Thymus (tissue), 11 donors: ENCODE measurements at regions not wholly inside any gene's neighbourhood (a gene's known extent, or its start where the extent isn't known, plus 50 kb on each side); places are given as distances from the start of the nearest gene placed in this dataset.
A peak's percentile ranks its signal among the peaks of the same experiment; 100 is the strongest.

Source experiments
- DNase-seq, 9 donors: peaks; one replicate each; pipeline ENCODE4 v3.0.0-alpha.2; 2013; ENCODE audit warnings: low spot score in 9 of 9, low read depth in 6 of 9, missing footprints in 1 of 9
- H3K27ac ChIP-seq, 2 donors: one replicate each; pipeline ENCODE4 v1.5.1; 2013; ENCODE audit warnings: control low read depth in 1 of 2, low read depth in 1 of 2, low read length in 1 of 2, mild to moderate bottlenecking in 1 of 2, moderate library complexity in 1 of 2
- H3K27me3 ChIP-seq, 2 donors: one replicate each; pipeline ENCODE4 v1.5.1; 2013; ENCODE audit warnings: low read length in 1 of 2; ENCODE audit not compliant: control insufficient read depth in 2 of 2, insufficient read depth in 1 of 2
- H3K36me3 ChIP-seq, 2 donors: one replicate each; pipeline ENCODE4 v1.5.1; 2013; ENCODE audit warnings: low read length in 1 of 2, mild to moderate bottlenecking in 1 of 2, moderate library complexity in 1 of 2; ENCODE audit not compliant: control insufficient read depth in 2 of 2, insufficient read depth in 2 of 2
- H3K4me1 ChIP-seq, 2 donors: one replicate each; pipeline ENCODE4 v1.5.1; 2013; ENCODE audit warnings: low read length in 2 of 2; ENCODE audit not compliant: control insufficient read depth in 2 of 2, insufficient read depth in 2 of 2
- H3K4me3 ChIP-seq, 2 donors: one replicate each; pipeline ENCODE4 v1.5.1; 2013; ENCODE audit warnings: low read length in 2 of 2, control low read depth in 1 of 2, mild to moderate bottlenecking in 1 of 2
- H3K9me3 ChIP-seq, 2 donors: one replicate each; pipeline ENCODE4 v1.5.1; 2013; ENCODE audit warnings: low read length in 1 of 2, mild to moderate bottlenecking in 1 of 2; ENCODE audit not compliant: control insufficient read depth in 2 of 2, insufficient read depth in 1 of 2
- WGBS: extraction: QIAGEN DNeasy Blood & Tissue Kit; methylation state at CpG from one replicate; pipeline ENCODE4 v1.1.7; 2013; 5-methylcytosine and 5-hydroxymethylcytosine counted together
- donor health status: healthy.

GRCh38 chr4:14835708-14836425 is 166.4 kb upstream of the CPEB2 start:
- Histone ChIP-seq H3K9me3 (peaks cover 0 to 4% of the 10 kb centered on the region in 2 donors), H3K27me3 (no peaks in the 10 kb centered on the region), H3K4me1 (no peaks in the 10 kb centered on the region), H3K27ac (no peak overlapping the region), H3K4me3 (no peak overlapping the region), H3K36me3 (no peaks in the 10 kb centered on the region)
- 97% methylated on average over 3 of the region's 3 CpGs for WGBS
- no peak for DNase-seq

- DNase-seq = no peak
- Histone ChIP-seq H3K27ac (no peak overlapping the region), H3K36me3 (no peaks in the 10 kb centered on the region), H3K9me3 (peaks cover 0 to 4% of the 10 kb centered on the region in 2 donors), H3K4me1 (no peaks in the 10 kb centered on the region), H3K27me3 (no peaks in the 10 kb centered on the region), H3K4me3 (no peak overlapping the region)
- WGBS = 97% methylated on average over 4 of the region's 4 CpGs
Observed at GRCh38 chr4:14837860-14838259, 164.4 kb upstream of the CPEB2 start.

GRCh38 chr4:14841801-14842768 is 160.2 kb upstream of the CPEB2 start:
- Histone ChIP-seq H3K4me3 (no peak overlapping the region), H3K27me3 (no peaks in the 10 kb centered on the region), H3K9me3 (peaks cover 0 to 4% of the 10 kb centered on the region in 2 donors), H3K36me3 (no peaks in the 10 kb centered on the region), H3K27ac (no peak overlapping the region), H3K4me1 (no peaks in the 10 kb centered on the region)
- no peak for DNase-seq
- WGBS = 96% methylated on average over 6 of the region's 6 CpGs

- WGBS = 96% methylated on average over 2 of the region's 2 CpGs
- H3K27me3 ChIP-seq = no peaks in the 10 kb centered on the region
- peaks cover 0 to 4% of the 10 kb centered on the region in 2 donors for H3K9me3 ChIP-seq
- H3K36me3 ChIP-seq = no peaks in the 10 kb centered on the region
- H3K4me1 ChIP-seq = no peaks in the 10 kb centered on the region
- DNase-seq = no peak
- H3K4me3 ChIP-seq = no peak overlapping the region
- H3K27ac ChIP-seq = no peak overlapping the region
Observed at GRCh38 chr4:14842964-14843630, 159.2 kb upstream of the CPEB2 start.

DNA sequence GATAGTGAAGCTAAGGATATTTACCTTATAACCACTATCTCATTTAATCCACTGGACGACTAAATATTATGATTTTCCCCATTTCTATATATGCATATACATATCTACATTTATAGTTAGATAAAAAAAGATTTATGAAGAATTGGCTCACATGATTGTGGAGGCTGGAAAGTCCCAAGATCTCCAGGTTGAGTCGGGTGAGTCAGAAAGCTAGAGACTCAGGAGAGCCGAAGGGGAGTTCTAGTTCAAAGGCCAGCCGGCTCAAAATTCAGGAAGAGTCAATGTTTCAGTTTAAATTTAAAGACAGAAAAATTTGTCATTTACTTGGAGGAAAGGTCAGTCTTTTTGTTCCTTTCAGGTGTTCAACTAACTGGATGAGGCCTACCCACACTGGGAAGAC is 158.2 kb upstream of the CPEB2 start:
- peak in 1 of 9 donors; percentile 6 for DNase-seq
- H3K27me3 ChIP-seq = no peaks in the 10 kb centered on the region
- H3K36me3 ChIP-seq = no peaks in the 10 kb centered on the region
- H3K4me1 ChIP-seq = no peaks in the 10 kb centered on the region
- H3K27ac ChIP-seq = peak overlapping the region in 1 of 2 donors; percentile 22
- no peak overlapping the region for H3K4me3 ChIP-seq
- H3K9me3 ChIP-seq = no peaks in the 10 kb centered on the region
- WGBS = 92% methylated on average over 4 of the region's 4 CpGs

DNA sequence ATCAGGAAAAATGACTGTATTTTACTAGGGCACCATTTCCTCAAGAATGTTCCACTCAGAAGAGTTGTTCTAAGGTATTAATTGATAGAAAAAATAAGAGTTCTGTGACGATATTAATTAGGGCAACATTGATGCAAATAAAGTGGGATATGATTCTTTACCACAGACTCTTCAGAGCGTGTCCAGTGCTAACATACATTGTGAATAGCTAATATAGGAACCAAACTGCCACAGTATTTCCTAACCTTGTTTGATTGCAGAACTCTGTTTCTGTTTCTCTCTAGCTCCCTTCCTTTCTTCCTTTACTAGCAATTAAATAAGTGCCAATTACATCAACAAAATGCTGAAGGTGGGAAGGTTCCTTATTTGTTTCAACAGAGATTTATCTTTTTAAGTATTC is 154.1 kb upstream of the CPEB2 start:
- Histone ChIP-seq H3K4me3 (no peak overlapping the region), H3K36me3 (no peaks in the 10 kb centered on the region), H3K4me1 (no peaks in the 10 kb centered on the region), H3K9me3 (no peaks in the 10 kb centered on the region), H3K27ac (no peak overlapping the region), H3K27me3 (no peaks in the 10 kb centered on the region)
- DNase-seq = no peak
- 71% methylated on average over 2 of the region's 2 CpGs for whole genome bisulfite sequencing

GRCh38 chr4:14850455-14851097 is 151.7 kb upstream of the CPEB2 start:
- DNase-seq = no peak
- no peaks in the 10 kb centered on the region for H3K27me3 ChIP-seq
- no peak overlapping the region for H3K27ac ChIP-seq
- H3K36me3 ChIP-seq = no peaks in the 10 kb centered on the region
- H3K4me3 ChIP-seq = no peak overlapping the region
- H3K9me3 ChIP-seq = no peaks in the 10 kb centered on the region
- WGBS = 78% methylated on average over 1 of the region's 1 CpG
- peaks cover 0 to under 1% of the 10 kb centered on the region in 2 donors for H3K4me1 ChIP-seq

- Histone ChIP-seq H3K27me3 (no peaks in the 10 kb centered on the region), H3K4me3 (no peak overlapping the region), H3K27ac (no peak overlapping the region), H3K9me3 (no peaks in the 10 kb centered on the region), H3K4me1 (peaks cover 0 to 3% of the 10 kb centered on the region in 2 donors), H3K36me3 (no peaks in the 10 kb centered on the region)
- 99% methylated on average over 2 of the region's 2 CpGs for whole genome bisulfite sequencing
- DNase-seq = no peak
Observed at GRCh38 chr4:14853176-14853943, 148.9 kb upstream of the CPEB2 start.
